PC-9 (cell line): ENCODE measurements at regions not wholly inside any gene's neighbourhood (a gene's known extent, or its start where the extent isn't known, plus 50 kb on each side); places are given as distances from the start of the nearest gene placed in this dataset.

Experiments
- BruUV-seq: library from RNA; stranded (reverse); fragments of 400-500 nt; replicated peaks from 2 replicates; lab custom pipeline; 2021; lab: Mats Ljungman, UMichigan
- CTCF ChIA-PET: fragments of 300-600 bp; sonication (Branson Sonifier 250); formaldehyde crosslinking; loops from one replicate; lab custom pipeline; 2022; ENCODE audit warnings: antibody characterized with exemption; lab: Charles Lee
- POLR2A ChIA-PET: fragments of 300-600 bp; sonication (Branson Sonifier 250); formaldehyde crosslinking; loops from one replicate; lab custom pipeline; 2022; ENCODE audit warnings: antibody characterized with exemption; ENCODE audit not compliant: unreplicated experiment; lab: Charles Lee
- DNase-seq, 2 experiments: peaks; one replicate each; pipeline versions ENCODE4 v3.0.0 to v3.0.0-alpha.2; 2015 to 2022; ENCODE audit warnings: mixed read lengths in 1 of 2
- H2AFZ ChIP-seq: fragments of 200-600 bp; sonication (generic); 2 replicates; pipeline ENCODE4 v1.8.1; 2017; ENCODE audit warnings: antibody characterized with exemption
- H3F3A ChIP-seq: fragments of 200-600 bp; sonication (generic); 2 replicates; pipeline ENCODE4 v1.8.1; 2017; ENCODE audit warnings: antibody characterized with exemption, mild to moderate bottlenecking, low read depth; ENCODE audit not compliant: insufficient read depth
- H3K27ac ChIP-seq: fragments of 200-600 bp; sonication (generic); 2 replicates; pipeline ENCODE4 v1.6.1; 2016; ENCODE audit warnings: mixed run types
- H3K27me3 ChIP-seq: fragments of 200-600 bp; sonication (generic); 2 replicates; pipeline ENCODE4 v1.6.1; 2016; ENCODE audit warnings: low read depth, mixed run types; ENCODE audit not compliant: insufficient read depth
- H3K36me3 ChIP-seq: fragments of 200-600 bp; sonication (generic); 2 replicates; pipeline ENCODE4 v1.6.1; 2016; ENCODE audit warnings: low read depth, mixed run types
- H3K4me1 ChIP-seq: fragments of 200-600 bp; sonication (generic); replicated peaks from 2 replicates; pipeline ENCODE4 v1.6.1; 2016; ENCODE audit warnings: mixed run types; ENCODE audit not compliant: insufficient read depth
- H3K4me2 ChIP-seq: fragments of 200-600 bp; sonication (generic); 2 replicates; pipeline ENCODE4 v1.6.1; 2017; ENCODE audit warnings: mixed run types
- H3K4me3 ChIP-seq: fragments of 200-600 bp; sonication (generic); 2 replicates; pipeline ENCODE4 v1.6.1; 2016; ENCODE audit warnings: mixed run types
- H3K79me2 ChIP-seq: fragments of 200-600 bp; sonication (generic); 2 replicates; pipeline ENCODE4 v1.6.1; 2017; ENCODE audit warnings: low read depth, mixed run types
- H3K9me2 ChIP-seq: fragments of 200-600 bp; sonication (generic); 2 replicates; pipeline ENCODE4 v1.8.1; 2017; ENCODE audit warnings: mild to moderate bottlenecking; ENCODE audit not compliant: insufficient read depth
- H3K9me3 ChIP-seq: fragments of 200-600 bp; sonication (generic); 2 replicates; pipeline ENCODE4 v1.8.1; 2016; ENCODE audit warnings: low read depth; ENCODE audit not compliant: insufficient read depth
- H4K20me1 ChIP-seq: fragments of 200-600 bp; sonication (generic); 2 replicates; pipeline ENCODE4 v1.8.1; 2017; ENCODE audit not compliant: insufficient read depth
- EZH2 ChIP-seq: fragments of 200-600 bp; sonication (generic); IDR thresholded peaks from 2 replicates; pipeline ENCODE4 v1.8.0; 2017; ENCODE audit warnings: antibody characterized with exemption, low read depth
- intact Hi-C: fragments of 100-400 bp; cut with micrococcal nuclease; formaldehyde crosslinking; loops from one replicate; pipeline ENCODE4 v1.10.0; 2022; ENCODE audit not compliant: unreplicated experiment
- TF ChIP-seq, protein P1 (sequence below): fragments of 200-600 bp; sonication (generic); conservative IDR thresholded peaks from 2 replicates; pipeline ENCODE4 v1.6.1; 2017; ENCODE audit warnings: mixed run types, antibody characterized with exemption, mild to moderate bottlenecking, moderate library complexity

DNA sequence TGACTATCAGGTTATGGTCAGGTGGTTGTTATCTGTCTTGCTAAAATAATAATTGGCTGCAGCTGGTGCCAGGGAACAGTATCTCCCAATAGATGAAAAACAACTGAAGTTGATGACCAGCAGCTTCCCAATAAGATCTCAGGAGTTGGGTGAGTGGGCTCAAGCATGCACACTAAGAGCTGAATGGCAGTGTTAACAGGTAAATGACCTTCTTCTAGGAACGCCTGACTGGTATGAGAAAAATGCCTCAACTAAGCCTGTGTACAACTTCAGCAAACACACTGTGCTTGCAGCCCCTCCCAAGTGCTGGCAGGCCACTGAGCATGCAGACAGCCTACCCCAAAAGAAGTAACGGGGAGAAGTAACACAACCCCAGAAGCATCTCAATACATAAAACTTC is 636.9 kb downstream of the ACTR3B start:
- H3K4me3 ChIP-seq, result no peak overlapping the region
- DNase-seq, result no peak
- CTCF ChIA-PET, result no interaction called here
- peaks cover 12% of the 10 kb centered on the region for H3K27me3 ChIP-seq
- no TSS peak for BruUV-seq
- H3K79me2 ChIP-seq, result no peaks in the 10 kb centered on the region
- H3K9me2 ChIP-seq, result no peaks in the 10 kb centered on the region
- intact Hi-C loops, result no loop called here
- H3K36me3 ChIP-seq, result no peaks in the 10 kb centered on the region
- no peaks in the 10 kb centered on the region for H3F3A ChIP-seq
- no peak overlapping the region for H3K27ac ChIP-seq
- no peak overlapping the region for H3K4me2 ChIP-seq
- POLR2A ChIA-PET, result no interaction called here
- no peaks in the 10 kb centered on the region for H4K20me1 ChIP-seq
- no peak for TF ChIP-seq EZH2
- TF ChIP-seq, protein P1, sequence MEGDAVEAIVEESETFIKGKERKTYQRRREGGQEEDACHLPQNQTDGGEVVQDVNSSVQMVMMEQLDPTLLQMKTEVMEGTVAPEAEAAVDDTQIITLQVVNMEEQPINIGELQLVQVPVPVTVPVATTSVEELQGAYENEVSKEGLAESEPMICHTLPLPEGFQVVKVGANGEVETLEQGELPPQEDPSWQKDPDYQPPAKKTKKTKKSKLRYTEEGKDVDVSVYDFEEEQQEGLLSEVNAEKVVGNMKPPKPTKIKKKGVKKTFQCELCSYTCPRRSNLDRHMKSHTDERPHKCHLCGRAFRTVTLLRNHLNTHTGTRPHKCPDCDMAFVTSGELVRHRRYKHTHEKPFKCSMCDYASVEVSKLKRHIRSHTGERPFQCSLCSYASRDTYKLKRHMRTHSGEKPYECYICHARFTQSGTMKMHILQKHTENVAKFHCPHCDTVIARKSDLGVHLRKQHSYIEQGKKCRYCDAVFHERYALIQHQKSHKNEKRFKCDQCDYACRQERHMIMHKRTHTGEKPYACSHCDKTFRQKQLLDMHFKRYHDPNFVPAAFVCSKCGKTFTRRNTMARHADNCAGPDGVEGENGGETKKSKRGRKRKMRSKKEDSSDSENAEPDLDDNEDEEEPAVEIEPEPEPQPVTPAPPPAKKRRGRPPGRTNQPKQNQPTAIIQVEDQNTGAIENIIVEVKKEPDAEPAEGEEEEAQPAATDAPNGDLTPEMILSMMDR, result no peak
- no peaks in the 10 kb centered on the region for H3K4me1 ChIP-seq
- no peak overlapping the region for H2AFZ ChIP-seq
- no peaks in the 10 kb centered on the region for H3K9me3 ChIP-seq

DNA sequence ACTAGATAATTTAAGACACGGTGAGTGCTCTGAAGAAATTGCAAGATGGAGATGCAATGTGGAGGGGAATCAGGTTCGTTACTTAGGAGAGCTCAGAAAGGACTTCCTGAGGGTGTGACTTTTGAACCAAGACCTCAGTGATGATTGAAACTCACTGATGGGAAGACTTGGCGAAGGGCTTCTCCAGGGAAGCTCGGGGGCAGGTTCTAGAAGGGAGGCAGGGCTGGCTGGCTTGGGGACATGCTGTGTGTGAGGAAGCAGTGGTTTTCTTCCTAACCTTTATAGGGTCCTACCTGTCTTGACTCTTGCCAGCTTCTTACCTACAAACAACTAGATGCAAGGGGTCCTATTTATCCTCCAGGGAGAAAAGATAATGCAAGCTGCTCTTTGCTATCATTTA is 637.9 kb downstream of the ACTR3B start:
- no peak for TF ChIP-seq EZH2
- TF ChIP-seq, protein P1, result no peak
- no peaks in the 10 kb centered on the region for H3K79me2 ChIP-seq
- peaks cover 15% of the 10 kb centered on the region for H3K27me3 ChIP-seq
- no peak overlapping the region for H3K4me3 ChIP-seq
- no TSS peak for BruUV-seq
- no peaks in the 10 kb centered on the region for H3F3A ChIP-seq
- intact Hi-C loops, result no loop called here
- ChIA-PET CTCF (no interaction called here), POLR2A (no interaction called here)
- no peak for DNase-seq
- no peaks in the 10 kb centered on the region for H3K36me3 ChIP-seq
- H3K9me2 ChIP-seq, result no peaks in the 10 kb centered on the region
- H3K4me1 ChIP-seq, result no peaks in the 10 kb centered on the region
- no peak overlapping the region for H2AFZ ChIP-seq
- H3K9me3 ChIP-seq, result no peaks in the 10 kb centered on the region
- H3K27ac ChIP-seq, result no peak overlapping the region
- H4K20me1 ChIP-seq, result no peaks in the 10 kb centered on the region
- H3K4me2 ChIP-seq, result no peak overlapping the region

DNA sequence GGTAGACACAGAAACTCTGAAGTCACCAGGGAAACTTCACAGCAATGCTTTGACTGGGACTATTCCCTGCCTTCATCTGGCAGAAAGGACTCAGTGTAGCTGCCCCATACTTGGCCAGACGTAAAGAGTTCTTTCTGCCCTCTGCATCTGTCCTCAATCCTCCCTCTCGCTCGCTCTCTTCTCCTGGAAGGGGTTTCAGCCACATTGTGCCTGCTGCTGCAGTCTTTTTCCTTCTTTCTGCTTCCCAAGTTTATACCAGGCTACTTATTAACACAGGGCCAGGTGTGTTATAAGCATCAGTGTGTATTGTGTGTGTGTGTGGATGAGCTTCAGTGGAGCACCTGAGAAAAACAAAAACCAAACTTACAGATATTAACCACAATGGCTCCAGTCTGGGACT is 638.4 kb downstream of the ACTR3B start:
- CTCF ChIA-PET, result no interaction called here
- no TSS peak for BruUV-seq
- TF ChIP-seq, protein P1, result no peak
- no peak for TF ChIP-seq EZH2
- Histone ChIP-seq H3K9me2 (no peaks in the 10 kb centered on the region), H3K36me3 (no peaks in the 10 kb centered on the region), H3F3A (no peaks in the 10 kb centered on the region), H3K27ac (no peak overlapping the region), H3K27me3 (peaks cover 18% of the 10 kb centered on the region), H2AFZ (no peak overlapping the region), H3K79me2 (no peaks in the 10 kb centered on the region), H4K20me1 (no peaks in the 10 kb centered on the region), H3K4me3 (no peak overlapping the region), H3K4me1 (no peaks in the 10 kb centered on the region), H3K9me3 (no peaks in the 10 kb centered on the region), H3K4me2 (no peak overlapping the region)
- no peak for DNase-seq
- POLR2A ChIA-PET, result no interaction called here
- intact Hi-C loops, result no loop called here
